OCI-LY3 (cell line): ENCODE measurements at regions not wholly inside any gene's neighbourhood (a gene's known extent, or its start where the extent isn't known, plus 50 kb on each side); places are given as distances from the start of the nearest gene placed in this dataset.

Experiments used
- H2AFZ ChIP-seq: fragments of 200-600, 300-600 bp; shearing (Covaris generic); 2 replicates; pipeline ENCODE4 v1.6.0; 2014; ENCODE audit warnings: antibody characterized with exemption, low read depth, low read length
- H3K27ac ChIP-seq: fragments of 200-600, 300-600 bp; sonication (generic); 2 replicates; pipeline ENCODE4 v1.5.1; 2014; ENCODE audit warnings: mild to moderate bottlenecking, low read length, moderate library complexity, mixed read lengths
- H3K27me3 ChIP-seq: fragments of 200-600, 300-600 bp; sonication (generic); 2 replicates; pipeline ENCODE4 v1.6.1; 2014; ENCODE audit warnings: low read depth, low read length, mixed read lengths
- H3K36me3 ChIP-seq: fragments of 200-600, 300-600 bp; sonication (generic); replicated peaks from 2 replicates; pipeline ENCODE3; 2014; ENCODE audit warnings: low read depth, low read length, mixed read lengths
- H3K4me1 ChIP-seq: fragments of 300-600, 200-600 bp; sonication (generic); 2 replicates; pipeline ENCODE4 v1.6.1; 2014; ENCODE audit warnings: low read length, mixed read lengths
- H3K4me2 ChIP-seq: fragments of 200-600, 300-600 bp; sonication (generic); 2 replicates; pipeline ENCODE4 v1.6.1; 2014; ENCODE audit warnings: low read length, mixed read lengths
- H3K4me3 ChIP-seq: fragments of 300-600, 200-600 bp; sonication (generic); 2 replicates; pipeline ENCODE4 v1.5.1; 2014; ENCODE audit warnings: antibody characterized with exemption, mild to moderate bottlenecking, low read length, moderate library complexity
- H3K79me2 ChIP-seq: fragments of 300-600, 200-600 bp; shearing (Covaris generic); 2 replicates; pipeline ENCODE4 v1.6.1; 2014; ENCODE audit warnings: mild to moderate bottlenecking, low read length, mixed read lengths
- H3K9ac ChIP-seq: fragments of 300-600, 200-600 bp; shearing (Covaris generic); 2 replicates; pipeline ENCODE4 v1.6.0; 2014; ENCODE audit warnings: mild to moderate bottlenecking, low read length, moderate library complexity
- H3K9me3 ChIP-seq: fragments of 200-600, 300-600 bp; shearing (Covaris generic); 2 replicates; pipeline ENCODE4 v1.6.1; 2014; ENCODE audit warnings: low read length, mixed read lengths; ENCODE audit not compliant: insufficient read depth
- H4K20me1 ChIP-seq: fragments of 200-600, 300-600 bp; sonication (generic); 2 replicates; pipeline ENCODE4 v1.6.1; 2016; ENCODE audit warnings: low read length, mixed read lengths; ENCODE audit not compliant: insufficient read depth
- EZH2phosphoT487 ChIP-seq: fragments of 200-600 bp; shearing (Covaris generic); IDR thresholded peaks from 2 replicates; pipeline ENCODE4 v1.6.1; 2018; ENCODE audit warnings: antibody characterized with exemption, mixed run types, low read depth
- TF ChIP-seq, protein P1 (sequence below): fragments of 200-600, 300-600 bp; sonication (generic); IDR thresholded peaks from 2 replicates; pipeline ENCODE4 v1.5.1; 2014; ENCODE audit warnings: antibody characterized with exemption, low read length, low read depth

- Histone ChIP-seq H3K36me3 (no peaks in the 10 kb centered on the region), H3K4me2 (no peak overlapping the region), H3K4me3 (no peak overlapping the region), H2AFZ (no peak overlapping the region), H3K27me3 (no peaks in the 10 kb centered on the region), H3K9me3 (no peaks in the 10 kb centered on the region), H3K9ac (no peak overlapping the region), H3K4me1 (no peaks in the 10 kb centered on the region), H3K79me2 (no peaks in the 10 kb centered on the region), H3K27ac (no peak overlapping the region), H4K20me1 (no peaks in the 10 kb centered on the region)
- TF ChIP-seq, protein P1, sequence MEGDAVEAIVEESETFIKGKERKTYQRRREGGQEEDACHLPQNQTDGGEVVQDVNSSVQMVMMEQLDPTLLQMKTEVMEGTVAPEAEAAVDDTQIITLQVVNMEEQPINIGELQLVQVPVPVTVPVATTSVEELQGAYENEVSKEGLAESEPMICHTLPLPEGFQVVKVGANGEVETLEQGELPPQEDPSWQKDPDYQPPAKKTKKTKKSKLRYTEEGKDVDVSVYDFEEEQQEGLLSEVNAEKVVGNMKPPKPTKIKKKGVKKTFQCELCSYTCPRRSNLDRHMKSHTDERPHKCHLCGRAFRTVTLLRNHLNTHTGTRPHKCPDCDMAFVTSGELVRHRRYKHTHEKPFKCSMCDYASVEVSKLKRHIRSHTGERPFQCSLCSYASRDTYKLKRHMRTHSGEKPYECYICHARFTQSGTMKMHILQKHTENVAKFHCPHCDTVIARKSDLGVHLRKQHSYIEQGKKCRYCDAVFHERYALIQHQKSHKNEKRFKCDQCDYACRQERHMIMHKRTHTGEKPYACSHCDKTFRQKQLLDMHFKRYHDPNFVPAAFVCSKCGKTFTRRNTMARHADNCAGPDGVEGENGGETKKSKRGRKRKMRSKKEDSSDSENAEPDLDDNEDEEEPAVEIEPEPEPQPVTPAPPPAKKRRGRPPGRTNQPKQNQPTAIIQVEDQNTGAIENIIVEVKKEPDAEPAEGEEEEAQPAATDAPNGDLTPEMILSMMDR: no peak
- TF ChIP-seq EZH2phosphoT487: no peak
Observed at GRCh38 chr1:232389744-232390143, 240.2 kb downstream of the SIPA1L2 start.

DNA sequence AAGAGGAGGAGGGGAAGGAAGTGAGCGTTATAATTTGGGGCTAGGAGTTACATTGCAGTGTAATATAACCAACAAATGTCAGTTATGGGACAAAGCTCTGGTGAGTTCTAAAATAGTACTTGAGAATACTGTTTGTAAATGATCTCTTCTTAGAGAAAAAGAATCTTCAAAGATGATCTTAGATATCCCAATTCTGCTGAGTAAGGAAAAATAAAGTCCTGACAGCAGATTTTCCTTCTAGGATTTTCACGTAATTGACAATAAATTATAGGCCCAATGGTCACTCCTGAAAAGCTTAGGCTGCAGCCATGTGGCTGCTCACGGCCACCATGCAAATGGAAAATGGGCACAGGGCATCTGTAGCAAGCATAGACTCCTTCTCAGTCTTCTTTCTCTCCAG is 241.6 kb downstream of the SIPA1L2 start:
- H3K79me2 ChIP-seq: no peaks in the 10 kb centered on the region
- H3K36me3 ChIP-seq: no peaks in the 10 kb centered on the region
- no peak overlapping the region for H3K4me2 ChIP-seq
- H3K4me3 ChIP-seq: no peak overlapping the region
- TF ChIP-seq, protein P1: no peak
- no peak for TF ChIP-seq EZH2phosphoT487
- no peak overlapping the region for H3K9ac ChIP-seq
- H3K27me3 ChIP-seq: no peaks in the 10 kb centered on the region
- no peaks in the 10 kb centered on the region for H3K4me1 ChIP-seq
- H2AFZ ChIP-seq: no peak overlapping the region
- H3K27ac ChIP-seq: no peak overlapping the region
- no peaks in the 10 kb centered on the region for H3K9me3 ChIP-seq
- no peaks in the 10 kb centered on the region for H4K20me1 ChIP-seq

DNA sequence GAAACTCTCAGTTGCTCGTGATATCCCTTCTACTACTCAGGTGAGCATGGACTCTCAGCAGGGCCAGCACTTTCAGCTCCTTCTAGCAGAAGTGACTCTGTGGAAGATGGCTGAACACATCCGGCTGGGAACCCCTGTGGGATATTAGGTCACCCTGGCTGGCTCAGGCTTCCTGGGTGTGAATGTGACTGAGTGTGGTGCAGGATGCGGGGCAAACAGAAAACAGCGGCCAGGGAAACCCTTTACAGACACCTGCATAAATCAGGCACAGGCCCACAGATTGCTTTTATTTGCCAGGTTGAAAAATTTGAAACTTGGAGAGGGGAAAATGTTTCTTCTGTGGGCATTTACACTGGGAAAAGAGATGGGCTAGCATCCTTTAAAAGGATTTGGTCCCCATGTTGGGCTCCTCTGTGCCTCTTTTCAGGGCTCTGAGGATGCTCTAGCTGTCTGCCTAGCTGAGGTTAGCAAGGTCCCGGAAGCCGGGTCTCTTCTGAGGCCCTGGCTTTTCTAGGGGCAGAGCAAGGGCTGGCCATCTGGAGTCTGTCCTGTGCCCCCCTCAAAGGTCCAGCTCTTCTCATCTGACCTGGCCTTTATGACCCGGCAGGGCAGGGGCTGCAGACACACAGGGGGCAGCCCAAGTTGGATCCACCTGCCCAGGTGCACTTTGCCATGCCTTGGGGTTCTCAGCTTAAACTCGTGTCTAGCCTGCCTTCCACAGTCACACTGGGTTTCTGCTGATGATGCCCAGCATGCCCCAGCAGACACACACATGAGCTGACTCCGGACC is 243.0 kb downstream of the SIPA1L2 start:
- Histone ChIP-seq H3K9ac (no peak overlapping the region), H2AFZ (no peak overlapping the region), H3K27me3 (no peaks in the 10 kb centered on the region), H3K36me3 (no peaks in the 10 kb centered on the region), H3K4me1 (no peaks in the 10 kb centered on the region), H3K4me2 (no peak overlapping the region), H4K20me1 (no peaks in the 10 kb centered on the region), H3K4me3 (no peak overlapping the region), H3K27ac (no peak overlapping the region), H3K9me3 (no peaks in the 10 kb centered on the region), H3K79me2 (no peaks in the 10 kb centered on the region)
- TF ChIP-seq, protein P1: no peak
- TF ChIP-seq EZH2phosphoT487: no peak

- Histone ChIP-seq H3K9ac (no peak overlapping the region), H2AFZ (no peak overlapping the region), H3K27ac (no peak overlapping the region), H3K9me3 (no peaks in the 10 kb centered on the region), H3K79me2 (no peaks in the 10 kb centered on the region), H3K27me3 (no peaks in the 10 kb centered on the region), H3K36me3 (no peaks in the 10 kb centered on the region), H4K20me1 (no peaks in the 10 kb centered on the region), H3K4me3 (no peak overlapping the region), H3K4me1 (no peaks in the 10 kb centered on the region), H3K4me2 (no peak overlapping the region)
- TF ChIP-seq, protein P1: no peak
- no peak for TF ChIP-seq EZH2phosphoT487
Observed at GRCh38 chr1:232386294-232386693, 243.6 kb downstream of the SIPA1L2 start.
